NCI-H1436 treated with DMSO at 0.1 percent for 48 hours (cell line): ENCODE measurements at regions not wholly inside any gene's neighbourhood (a gene's known extent, or its start where the extent isn't known, plus 50 kb on each side); places are given as distances from the start of the nearest gene placed in this dataset.
"Not testable (repeated sequence)": the region's sequence is repeated elsewhere in the genome, so short reads cannot be mapped to it uniquely, and the experiment has no call there.

Experiments
- DNase-seq: peaks from one replicate; lab custom pipeline; 2025; lab: John Stamatoyannopoulos, UW

GRCh38 chr14:49114161-49114893 is 471.9 kb downstream of the RPS29 start:
- DNase-seq, result no peak

GRCh38 chr14:49106741-49107667 is 479.2 kb downstream of the RPS29 start:
- no peak for DNase-seq

- no peak for DNase-seq
Measured at GRCh38 chr14:49105956-49106355, 480.2 kb downstream of the RPS29 start.

- DNase-seq, result no peak
Measured at GRCh38 chr14:49105512-49105911, 480.7 kb downstream of the RPS29 start.

GRCh38 chr14:49092345-49092744 is 493.8 kb downstream of the RPS29 start:
- no peak for DNase-seq

GRCh38 chr14:49089107-49089506 is 497.1 kb downstream of the RPS29 start:
- no peak for DNase-seq

GRCh38 chr14:49073292-49073691 is 512.9 kb downstream of the RPS29 start:
- not testable (repeated sequence) for DNase-seq

GRCh38 chr14:49058511-49058910 is 527.7 kb downstream of the RPS29 start:
- DNase-seq, result no peak

- no peak for DNase-seq
Measured at GRCh38 chr14:49057838-49058510, 528.2 kb downstream of the RPS29 start.

GRCh38 chr14:49056021-49056420 is 530.2 kb downstream of the RPS29 start:
- DNase-seq, result no peak

GRCh38 chr14:49052521-49052920 is 533.7 kb downstream of the RPS29 start:
- DNase-seq, result no peak

GRCh38 chr14:49051328-49052060 is 534.7 kb downstream of the RPS29 start:
- DNase-seq, result no peak

- no peak for DNase-seq
Measured at GRCh38 chr14:49050822-49051221, 535.4 kb downstream of the RPS29 start.

GRCh38 chr14:49049711-49050110 is 536.5 kb downstream of the RPS29 start:
- no peak for DNase-seq

- DNase-seq, result no peak
Measured at GRCh38 chr14:49044981-49045380, 541.2 kb downstream of the RPS29 start.

- DNase-seq, result no peak
Measured at GRCh38 chr14:49036984-49037516, 549.1 kb downstream of the RPS29 start.

GRCh38 chr14:49036266-49036665 is 549.9 kb downstream of the RPS29 start:
- no peak for DNase-seq

- no peak for DNase-seq
Measured at GRCh38 chr14:49033131-49033530, 553.0 kb downstream of the RPS29 start.

GRCh38 chr14:49031710-49032109 is 554.5 kb downstream of the RPS29 start:
- DNase-seq, result not testable (repeated sequence)

- DNase-seq, result no peak
Measured at GRCh38 chr14:49019467-49020115, 566.6 kb downstream of the RPS29 start.

- DNase-seq, result no peak
Measured at GRCh38 chr14:49017447-49017846, 568.7 kb downstream of the RPS29 start.
